ENCODE measurements at regions not wholly inside any gene's neighbourhood (a gene's known extent, or its start where the extent isn't known, plus 50 kb on each side); places are given as distances from the start of the nearest gene placed in this dataset.

- ChIA-PET CTCF (no interaction called here), POLR2A (ENCODE audit: low non-redundant PET) (no interaction called here)
- no peak overlapping the region for H3K4me3 ChIP-seq (ENCODE audit: low read depth, low read length, poor library complexity, severe bottlenecking)
- H3K36me3 ChIP-seq (ENCODE audit: insufficient read depth, low read length, poor library complexity, severe bottlenecking), result no peaks in the 10 kb centered on the region
- no peak overlapping the region for H3K27ac ChIP-seq (ENCODE audit: low read depth, low read length, poor library complexity, severe bottlenecking)
- TF ChIP-seq, protein P1, sequence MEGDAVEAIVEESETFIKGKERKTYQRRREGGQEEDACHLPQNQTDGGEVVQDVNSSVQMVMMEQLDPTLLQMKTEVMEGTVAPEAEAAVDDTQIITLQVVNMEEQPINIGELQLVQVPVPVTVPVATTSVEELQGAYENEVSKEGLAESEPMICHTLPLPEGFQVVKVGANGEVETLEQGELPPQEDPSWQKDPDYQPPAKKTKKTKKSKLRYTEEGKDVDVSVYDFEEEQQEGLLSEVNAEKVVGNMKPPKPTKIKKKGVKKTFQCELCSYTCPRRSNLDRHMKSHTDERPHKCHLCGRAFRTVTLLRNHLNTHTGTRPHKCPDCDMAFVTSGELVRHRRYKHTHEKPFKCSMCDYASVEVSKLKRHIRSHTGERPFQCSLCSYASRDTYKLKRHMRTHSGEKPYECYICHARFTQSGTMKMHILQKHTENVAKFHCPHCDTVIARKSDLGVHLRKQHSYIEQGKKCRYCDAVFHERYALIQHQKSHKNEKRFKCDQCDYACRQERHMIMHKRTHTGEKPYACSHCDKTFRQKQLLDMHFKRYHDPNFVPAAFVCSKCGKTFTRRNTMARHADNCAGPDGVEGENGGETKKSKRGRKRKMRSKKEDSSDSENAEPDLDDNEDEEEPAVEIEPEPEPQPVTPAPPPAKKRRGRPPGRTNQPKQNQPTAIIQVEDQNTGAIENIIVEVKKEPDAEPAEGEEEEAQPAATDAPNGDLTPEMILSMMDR (conservative IDR thresholded peaks at IDR 0.05; ENCODE audit: low read depth, low read length), result no peak
- no peak for TF ChIP-seq EZH2 (IDR thresholded peaks at IDR 0.05; ENCODE audit: borderline replicate concordance, low read depth, low read length, poor library complexity, severe bottlenecking)
- no peak for DNase-seq (ENCODE audit: low spot score)
- H3K4me1 ChIP-seq (ENCODE audit: insufficient read depth, low read length, poor library complexity, severe bottlenecking), result no peaks in the 10 kb centered on the region
- no TSS peak for BruUV-seq (replicated peaks)
- no peaks in the 10 kb centered on the region for H3K27me3 ChIP-seq (replicated peaks; ENCODE audit: insufficient read depth, low read depth, low read length, poor library complexity)
- intact Hi-C loops (cut with micrococcal nuclease; ENCODE audit: unreplicated experiment), result no loop called here
- no peaks in the 10 kb centered on the region for H3K9me3 ChIP-seq (ENCODE audit: low read depth, low read length, poor library complexity, severe bottlenecking)
Measured at GRCh38 chr13:107473253-107473652, 742.1 kb downstream of the LIG4 start.

GRCh38 chr13:107466326-107467099 lies 748.8 kb downstream of the LIG4 start:
- intact Hi-C loops (cut with micrococcal nuclease; ENCODE audit: unreplicated experiment), result no loop called here
- no TSS peak for BruUV-seq (replicated peaks)
- Histone ChIP-seq H3K9me3 (ENCODE audit: low read depth, low read length, poor library complexity, severe bottlenecking) (no peaks in the 10 kb centered on the region), H3K4me3 (ENCODE audit: low read depth, low read length, poor library complexity, severe bottlenecking) (no peak overlapping the region), H3K27ac (ENCODE audit: low read depth, low read length, poor library complexity, severe bottlenecking) (no peak overlapping the region), H3K27me3 (replicated peaks; ENCODE audit: insufficient read depth, low read depth, low read length, poor library complexity) (no peaks in the 10 kb centered on the region), H3K4me1 (ENCODE audit: insufficient read depth, low read length, poor library complexity, severe bottlenecking) (no peaks in the 10 kb centered on the region), H3K36me3 (ENCODE audit: insufficient read depth, low read length, poor library complexity, severe bottlenecking) (no peaks in the 10 kb centered on the region)
- ChIA-PET POLR2A (ENCODE audit: low non-redundant PET) (no interaction called here), CTCF (no interaction called here)
- no peak for DNase-seq (ENCODE audit: low spot score)
- TF ChIP-seq, protein P1 (conservative IDR thresholded peaks at IDR 0.05; ENCODE audit: low read depth, low read length), result no peak
- TF ChIP-seq EZH2 (IDR thresholded peaks at IDR 0.05; ENCODE audit: borderline replicate concordance, low read depth, low read length, poor library complexity, severe bottlenecking), result no peak

DNA sequence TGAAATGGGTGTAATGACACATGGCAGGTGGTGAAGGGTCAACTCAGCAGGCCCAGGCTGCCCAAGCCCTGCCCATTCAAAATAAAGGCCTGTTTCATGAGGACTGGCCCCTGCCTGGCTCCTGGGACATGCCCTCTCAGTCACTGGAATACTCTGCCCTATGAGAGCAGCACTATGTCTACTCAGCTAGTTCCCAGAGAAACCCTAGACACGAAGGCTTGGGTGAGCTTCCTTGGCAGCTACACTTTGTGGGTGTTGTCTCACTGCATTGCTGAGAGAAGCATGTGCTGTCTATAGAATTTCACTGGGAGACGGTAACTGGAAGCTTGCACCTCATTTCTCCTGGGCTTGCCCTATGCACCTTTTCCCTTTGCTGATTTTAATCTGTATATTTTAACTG lies 752.8 kb downstream of the LIG4 start:
- CTCF ChIA-PET, result no interaction called here

More for the DNA sequence above, 752.8 kb downstream of the LIG4 start:
- H3K4me1 ChIP-seq (ENCODE audit: insufficient read depth, low read length, poor library complexity, severe bottlenecking), result no peaks in the 10 kb centered on the region
- TF ChIP-seq, protein P1 (conservative IDR thresholded peaks at IDR 0.05; ENCODE audit: low read depth, low read length), result no peak
- TF ChIP-seq EZH2 (IDR thresholded peaks at IDR 0.05; ENCODE audit: borderline replicate concordance, low read depth, low read length, poor library complexity, severe bottlenecking), result no peak
- POLR2A ChIA-PET (ENCODE audit: low non-redundant PET), result no interaction called here
- no peaks in the 10 kb centered on the region for H3K27me3 ChIP-seq (replicated peaks; ENCODE audit: insufficient read depth, low read depth, low read length, poor library complexity)
- intact Hi-C loops (cut with micrococcal nuclease; ENCODE audit: unreplicated experiment), result no loop called here
- no peaks in the 10 kb centered on the region for H3K36me3 ChIP-seq (ENCODE audit: insufficient read depth, low read length, poor library complexity, severe bottlenecking)
- H3K27ac ChIP-seq (ENCODE audit: low read depth, low read length, poor library complexity, severe bottlenecking), result no peak overlapping the region
- DNase-seq (ENCODE audit: low spot score), result no peak
- H3K9me3 ChIP-seq (ENCODE audit: low read depth, low read length, poor library complexity, severe bottlenecking), result no peaks in the 10 kb centered on the region
- no peak overlapping the region for H3K4me3 ChIP-seq (ENCODE audit: low read depth, low read length, poor library complexity, severe bottlenecking)
- no TSS peak for BruUV-seq (replicated peaks)

Data from A673 (cell line).